ENCODE measurements at regions not wholly inside any gene's neighbourhood (a gene's known extent, or its start where the extent isn't known, plus 50 kb on each side); places are given as distances from the start of the nearest gene placed in this dataset.

GRCh38 chrX:14220386-14220944, 190.8 kb upstream of the GEMIN8 start:
- Histone ChIP-seq H3K4me3 (no peak overlapping the region), H3K4me1 (ENCODE audit: control insufficient read depth in 5 of 5, insufficient read depth in 5 of 5, low read length in 5 of 5) (no peaks in the 10 kb centered on the region), H3K9ac (ENCODE audit: insufficient read depth in 1 of 2, low read length in 2 of 2) (no peak overlapping the region), H3K27ac (ENCODE audit: low read depth in 1 of 2, low read length in 1 of 2) (no peak overlapping the region), H3K36me3 (ENCODE audit: control insufficient read depth in 4 of 4, insufficient read depth in 4 of 4, low read length in 4 of 4) (no peaks in the 10 kb centered on the region), H3K9me3 (ENCODE audit: control insufficient read depth in 4 of 4, insufficient read depth in 3 of 4, low read length in 3 of 4) (no peaks in the 10 kb centered on the region), H3K27me3 (ENCODE audit: control insufficient read depth in 3 of 3, insufficient read depth in 3 of 3, low read length in 2 of 3) (peaks cover 0 to 11% (median 8%) of the 10 kb centered on the region in 3 donors)
- DNase-seq (no peak), ATAC-seq (ENCODE audit: insufficient read depth, low FRiP score) (no peak)
- 66 to 86% methylated on average over 4 of the region's 4 CpGs for WGBS, 2 donors
- no peak for TF ChIP-seq CTCF (IDR thresholded peaks at IDR 0.05; ENCODE audit: control extremely low read depth, extremely low read depth)

- no peaks in the 10 kb centered on the region for H3K4me1 ChIP-seq (ENCODE audit: control insufficient read depth in 5 of 5, insufficient read depth in 5 of 5, low read length in 5 of 5)
- DNase-seq (no peak), ATAC-seq (ENCODE audit: insufficient read depth, low FRiP score) (no peak)
- no peak overlapping the region for H3K4me3 ChIP-seq
- TF ChIP-seq CTCF (IDR thresholded peaks at IDR 0.05; ENCODE audit: control extremely low read depth, extremely low read depth), result no peak
- peaks cover 0 to 10% (median 5%) of the 10 kb centered on the region in 3 donors for H3K27me3 ChIP-seq (ENCODE audit: control insufficient read depth in 3 of 3, insufficient read depth in 3 of 3, low read length in 2 of 3)
- H3K9ac ChIP-seq (ENCODE audit: insufficient read depth in 1 of 2, low read length in 2 of 2), result no peak overlapping the region
- H3K36me3 ChIP-seq (ENCODE audit: control insufficient read depth in 4 of 4, insufficient read depth in 4 of 4, low read length in 4 of 4), result no peaks in the 10 kb centered on the region
- 18 to 62% methylated on average over 3 of the region's 3 CpGs for WGBS, 2 donors
- peaks cover 0 to 17% (median 0%) of the 10 kb centered on the region in 4 donors for H3K9me3 ChIP-seq (ENCODE audit: control insufficient read depth in 4 of 4, insufficient read depth in 3 of 4, low read length in 3 of 4)
- no peak overlapping the region for H3K27ac ChIP-seq (ENCODE audit: low read depth in 1 of 2, low read length in 1 of 2)
Measured at GRCh38 chrX:14209034-14209433, 179.3 kb upstream of the GEMIN8 start.

GRCh38 chrX:14194711-14195110, 165.0 kb upstream of the GEMIN8 start:
- no peak overlapping the region for H3K27ac ChIP-seq (ENCODE audit: low read depth in 1 of 2, low read length in 1 of 2)
- no peak for DNase-seq
- no peak overlapping the region for H3K9ac ChIP-seq (ENCODE audit: insufficient read depth in 1 of 2, low read length in 2 of 2)
- peaks cover 0 to 7% (median under 1%) of the 10 kb centered on the region in 4 donors for H3K9me3 ChIP-seq (ENCODE audit: control insufficient read depth in 4 of 4, insufficient read depth in 3 of 4, low read length in 3 of 4)
- no peaks in the 10 kb centered on the region for H3K4me1 ChIP-seq (ENCODE audit: control insufficient read depth in 5 of 5, insufficient read depth in 5 of 5, low read length in 5 of 5)
- peaks cover 0 to 14% (median 3%) of the 10 kb centered on the region in 3 donors for H3K27me3 ChIP-seq (ENCODE audit: control insufficient read depth in 3 of 3, insufficient read depth in 3 of 3, low read length in 2 of 3)
- ATAC-seq (ENCODE audit: insufficient read depth, low FRiP score), result no peak
- WGBS, 2 donors, result 77 to 84% methylated on average over 1 of the region's 1 CpG
- no peak for TF ChIP-seq CTCF (IDR thresholded peaks at IDR 0.05; ENCODE audit: control extremely low read depth, extremely low read depth)
- no peaks in the 10 kb centered on the region for H3K36me3 ChIP-seq (ENCODE audit: control insufficient read depth in 4 of 4, insufficient read depth in 4 of 4, low read length in 4 of 4)
- no peak overlapping the region for H3K4me3 ChIP-seq

GRCh38 chrX:14193547-14193946, 163.9 kb upstream of the GEMIN8 start:
- WGBS, 2 donors, result 82 to 100% methylated on average over 1 of the region's 1 CpG
- H3K36me3 ChIP-seq (ENCODE audit: control insufficient read depth in 4 of 4, insufficient read depth in 4 of 4, low read length in 4 of 4), result no peaks in the 10 kb centered on the region
- no peak overlapping the region for H3K4me3 ChIP-seq
- no peak overlapping the region for H3K27ac ChIP-seq (ENCODE audit: low read depth in 1 of 2, low read length in 1 of 2)
- TF ChIP-seq CTCF (IDR thresholded peaks at IDR 0.05; ENCODE audit: control extremely low read depth, extremely low read depth), result no peak
- no peak overlapping the region for H3K9ac ChIP-seq (ENCODE audit: insufficient read depth in 1 of 2, low read length in 2 of 2)
- H3K27me3 ChIP-seq (ENCODE audit: control insufficient read depth in 3 of 3, insufficient read depth in 3 of 3, low read length in 2 of 3), result peaks cover 0 to 14% (median 3%) of the 10 kb centered on the region in 3 donors
- ATAC-seq (ENCODE audit: insufficient read depth, low FRiP score) (no peak), DNase-seq (no peak)
- no peaks in the 10 kb centered on the region for H3K4me1 ChIP-seq (ENCODE audit: control insufficient read depth in 5 of 5, insufficient read depth in 5 of 5, low read length in 5 of 5)
- H3K9me3 ChIP-seq (ENCODE audit: control insufficient read depth in 4 of 4, insufficient read depth in 3 of 4, low read length in 3 of 4), result peaks cover 0 to 1% (median 0%) of the 10 kb centered on the region in 4 donors

Data from lung (tissue), 11 donors.